K562 (cell line): ENCODE measurements at regions not wholly inside any gene's neighbourhood (a gene's known extent, or its start where the extent isn't known, plus 50 kb on each side); places are given as distances from the start of the nearest gene placed in this dataset.

ENCODE experiments used
- ATF6 ChIP-seq: sonication (generic); formaldehyde crosslinking; IDR thresholded peaks from 2 replicates; pipeline ENCODE4 v1.4.0; 2020; ENCODE audit warnings: mild to moderate bottlenecking, missing genetic modification reagents
- ESRRA ChIP-seq: fragments of 450-650 bp; IDR thresholded peaks from 2 replicates; pipeline ENCODE4 v1.6.1; 2014; ENCODE audit warnings: low read depth, mild to moderate bottlenecking, moderate library complexity, borderline replicate concordance
- FOXA3 ChIP-seq, 2 experiments: fragments of 450-650 bp in 1 of 2; sonication (generic) in 1 of 2; formaldehyde crosslinking; IDR thresholded peaks in 1 of 2; conservative IDR thresholded peaks in 1 of 2; 2 replicates each; pipeline versions ENCODE4 v1.4.0 to v1.8.0; 2020 to 2022; ENCODE audit warnings: mild to moderate bottlenecking in 2 of 2, missing genetic modification reagents in 1 of 2
- HNRNPK ChIP-seq: fragments of 200-400 bp; formaldehyde crosslinking; IDR thresholded peaks from one replicate; pipeline ENCODE4 v1.6.1; 2018; ENCODE audit warnings: mild to moderate bottlenecking, low read depth, low read length; ENCODE audit not compliant: poor library complexity, severe bottlenecking
- MXD1 ChIP-seq: fragments of 250-450 bp; sonication (Bioruptor Pico); IDR thresholded peaks from 2 replicates; pipeline ENCODE4 v1.8.0; 2021; ENCODE audit warnings: borderline replicate concordance, mild to moderate bottlenecking, moderate library complexity; ENCODE audit not compliant: poor library complexity, severe bottlenecking
- NONO ChIP-seq, 2 experiments: fragments of 200-400 bp in 1 of 2; fragments of 450-650 bp in 1 of 2; formaldehyde crosslinking in 1 of 2; IDR thresholded peaks; 2 replicates each; pipeline ENCODE4 v1.6.1; 2017; ENCODE audit warnings: low read depth in 2 of 2, mild to moderate bottlenecking in 2 of 2, moderate library complexity in 2 of 2, low read length in 1 of 2
- NR4A1 ChIP-seq, 2 experiments: fragments of 250-450 bp in 1 of 2; fragments of 450-650 bp in 1 of 2; sonication (Bioruptor Pico) in 1 of 2; IDR thresholded peaks; 2 replicates each; pipeline versions ENCODE4 v1.4.0 to v1.6.1; 2016 to 2020; ENCODE audit warnings: mild to moderate bottlenecking in 2 of 2, missing compliant biosample characterization in 1 of 2, missing genetic modification characterization in 1 of 2, moderate library complexity in 1 of 2
- PML ChIP-seq: IDR thresholded peaks from 2 replicates; pipeline ENCODE4 v1.6.1; 2012; ENCODE audit warnings: low read length, inconsistent platforms
- PRDM10 ChIP-seq: fragments of 450-650 bp; IDR thresholded peaks from 2 replicates; pipeline ENCODE4 v1.6.1; 2018; ENCODE audit not compliant: partially characterized antibody
- SMAD1 ChIP-seq: fragments of 150-350 bp; IDR thresholded peaks from 2 replicates; pipeline ENCODE4 v1.6.1; 2014; ENCODE audit warnings: low read length, low read depth; ENCODE audit not compliant: partially characterized antibody
- ZMIZ1 ChIP-seq, 2 experiments: fragments of 150-350 bp in 1 of 2; IDR thresholded peaks; 2 replicates each; pipeline ENCODE4 v1.6.1; 2012 to 2016; ENCODE audit warnings: low read depth in 2 of 2, low read length in 2 of 2, mild to moderate bottlenecking in 1 of 2, moderate library complexity in 1 of 2
- ZNF224 ChIP-seq: sonication (generic); formaldehyde crosslinking; IDR thresholded peaks from 2 replicates; pipeline ENCODE4 v1.8.0; 2022; ENCODE audit warnings: mild to moderate bottlenecking, missing genetic modification reagents
- ZNF699 ChIP-seq: fragments of 250-450 bp; sonication (Bioruptor Pico); IDR thresholded peaks from 2 replicates; pipeline ENCODE4 v1.8.0; 2021; ENCODE audit warnings: mild to moderate bottlenecking, moderate library complexity; ENCODE audit not compliant: insufficient replicate concordance
- ZNF717 ChIP-seq: fragments of 250-450 bp; sonication (Bioruptor Pico); IDR thresholded peaks from 2 replicates; pipeline ENCODE4 v1.5.0; 2021

GRCh38 chr6:26205625-26206574 is 118.7 kb downstream of the HFE start (continued):
- TF ChIP-seq ATF6 (no peak), HNRNPK (no peak), SMAD1 (no peak), FOXA3 (CRISPR knock-in tag; conservative IDR thresholded peaks at IDR 0.05 in 1 of 2, IDR thresholded peaks at IDR 0.05 in 1 of 2) (peak; percentile 8 to 13; a peak in 2 of 4 replicates), MXD1 (CRISPR knock-in tag) (no peak), PML (peak; percentile 58), NR4A1 (CRISPR knock-in tag; IDR thresholded peaks at IDR 0.05) (no peak), NR4A1 (tag; IDR thresholded peaks at IDR 0.05) (0 out of 2 replicates have a peak, but pooled peaks have one; percentile 2), ZNF224 (no peak), ESRRA (no peak; the same call in 1 of the 2 replicates), ZNF699 (no peak), NONO (IDR thresholded peaks at IDR 0.05; ENCODE audit: low read depth in 2 of 2, low read length in 1 of 2) (peak in 1 of 2 experiments; percentile 6; a peak in 1 of 4 replicates), PRDM10 (no peak), ZNF717 (CRISPR knock-in tag) (peak; percentile 12; the same call in 1 of the 2 replicates), ZMIZ1 (IDR thresholded peaks at IDR 0.05; ENCODE audit: low read depth in 2 of 2, low read length in 2 of 2) (peak in 1 of 2 experiments; percentile 80; a peak in 2 of 4 replicates)
